Renal cortex interstitium (tissue), 11 donors: ENCODE measurements at regions not wholly inside any gene's neighbourhood (a gene's known extent, or its start where the extent isn't known, plus 50 kb on each side); places are given as distances from the start of the nearest gene placed in this dataset.

Experiments used
- DNase-seq, 11 donors: peaks; one replicate each; pipeline ENCODE4 v3.0.0-alpha.2; 2013; ENCODE audit warnings: low read depth in 9 of 11, low spot score in 4 of 11; ENCODE audit errors: extremely low read depth in 1 of 11

DNA sequence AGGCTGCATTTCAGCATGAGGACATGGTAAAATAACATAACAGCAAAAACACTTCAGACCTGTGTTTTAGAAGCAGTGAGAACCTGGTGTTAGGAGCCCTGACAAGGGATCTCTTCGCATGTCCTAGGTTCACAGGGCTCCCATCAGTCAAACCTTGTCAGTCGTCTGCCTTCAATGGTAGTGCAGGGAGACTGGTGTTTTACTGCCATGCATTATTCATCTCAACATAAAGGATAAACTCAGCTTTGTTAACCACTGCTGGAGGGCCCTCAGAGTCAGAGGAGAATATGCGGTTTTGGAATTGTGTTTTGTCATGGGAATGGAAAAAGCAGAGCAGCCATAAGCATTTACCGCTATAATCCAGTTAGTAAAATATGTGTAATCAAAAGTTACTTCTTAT, 275.9 kb upstream of the GCFC2 start:
- no peak for DNase-seq

- no peak for DNase-seq
Observed at GRCh38 chr2:75982719-75983118, 272.0 kb upstream of the GCFC2 start.

- no peak for DNase-seq
Observed at GRCh38 chr2:75964646-75965045, 253.9 kb upstream of the GCFC2 start.

DNA sequence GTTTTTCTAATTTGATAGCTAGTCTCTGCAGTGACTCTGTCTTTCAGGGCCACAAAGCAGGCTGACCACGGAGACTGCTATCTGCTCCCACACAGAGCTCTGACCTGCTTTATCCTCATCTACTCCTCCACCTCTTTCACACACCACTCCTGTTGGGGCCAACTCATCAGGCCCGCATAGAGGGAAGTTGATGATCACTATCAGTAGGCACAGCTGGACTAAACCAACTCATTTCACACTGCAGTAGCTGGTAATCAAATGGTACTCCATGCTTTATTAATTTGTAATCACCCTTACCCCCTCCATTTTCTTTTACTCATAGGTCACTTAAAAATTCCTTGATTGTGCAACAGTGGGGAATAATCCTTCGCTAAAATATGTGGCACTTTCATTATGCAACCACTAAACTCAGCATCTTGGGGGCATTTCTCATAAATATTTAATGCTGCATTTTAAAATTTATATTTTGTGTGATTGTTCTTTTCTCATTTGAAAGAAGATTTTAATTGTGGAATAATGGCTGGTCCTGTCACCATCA, 249.8 kb upstream of the GCFC2 start:
- no peak for DNase-seq

DNA sequence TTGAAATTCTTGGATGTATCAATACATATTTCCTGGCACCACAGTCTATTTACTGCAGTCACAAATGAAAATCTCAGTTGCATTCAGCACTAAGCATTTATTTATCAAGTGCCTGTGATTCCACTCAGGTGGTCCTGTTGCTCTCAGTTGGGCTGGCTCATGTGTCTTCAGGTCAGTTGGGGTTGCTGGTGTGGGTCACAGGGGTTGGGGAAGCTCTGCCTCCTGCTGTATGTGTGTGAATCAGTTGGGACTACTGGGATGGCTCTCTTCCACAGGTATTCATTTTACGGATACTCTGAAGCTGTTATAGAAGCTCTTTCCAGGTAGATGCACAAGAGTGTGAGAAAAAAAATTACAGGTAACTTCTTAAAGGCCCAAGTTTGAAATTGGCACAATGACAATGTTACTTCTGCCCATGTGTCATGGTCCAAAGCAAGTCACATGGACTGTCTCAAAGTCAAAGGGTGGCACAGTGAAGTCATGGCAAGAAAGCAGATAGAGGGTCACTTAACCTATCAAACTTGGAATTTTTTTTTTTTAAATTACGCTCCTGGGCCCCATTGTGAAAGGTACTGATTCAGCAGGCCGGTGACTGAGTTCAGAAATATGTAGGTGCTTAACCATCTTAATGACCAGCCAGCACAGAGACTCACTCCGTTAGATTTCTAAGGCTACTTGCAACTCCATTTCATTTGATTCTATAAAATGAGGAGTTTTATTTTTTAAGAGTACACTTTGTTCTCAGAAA, 249.2 kb upstream of the GCFC2 start:
- no peak for DNase-seq

DNA sequence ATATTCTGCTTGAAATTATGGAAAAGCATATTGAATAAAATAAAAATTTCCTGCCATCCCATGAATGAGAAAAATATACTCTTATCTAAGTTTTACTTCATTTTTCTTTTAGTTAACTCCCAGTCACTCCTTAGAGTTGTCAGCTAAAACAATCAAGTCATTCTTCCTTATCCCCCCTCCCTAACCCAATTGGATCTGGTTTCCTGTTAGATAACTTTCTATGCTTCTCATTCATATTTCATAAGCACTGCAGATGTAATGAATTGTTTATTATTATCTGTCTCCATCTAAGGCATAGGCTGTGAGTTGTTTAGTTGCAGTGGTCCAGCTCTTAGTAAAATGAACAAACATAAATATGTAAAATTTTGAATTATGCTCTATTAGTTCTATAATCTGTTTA, 244.0 kb upstream of the GCFC2 start:
- no peak for DNase-seq

- no peak for DNase-seq
Observed at GRCh38 chr2:75952173-75952572, 241.5 kb upstream of the GCFC2 start.

GRCh38 chr2:75949385-75950030, 238.8 kb upstream of the GCFC2 start:
- no peak for DNase-seq

DNA sequence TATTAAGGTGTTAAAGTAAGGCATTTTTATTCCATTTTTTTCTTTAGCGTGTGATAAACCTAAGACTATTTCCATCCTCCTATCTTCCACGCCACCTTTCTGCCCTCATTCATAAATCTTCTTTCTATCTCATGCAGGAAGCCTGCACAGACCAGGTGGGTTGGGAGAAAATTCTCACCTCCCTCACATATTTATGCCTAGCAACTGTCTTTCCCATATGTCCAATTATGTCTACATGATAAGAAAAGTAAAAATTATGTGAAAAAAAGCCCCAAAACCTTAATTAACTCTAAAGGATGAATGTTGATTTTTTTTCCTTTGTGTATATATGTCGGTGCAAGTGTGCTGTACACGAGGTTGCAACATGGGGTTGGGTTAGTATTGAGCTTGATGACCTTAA, 225.6 kb upstream of the GCFC2 start:
- no peak for DNase-seq

DNA sequence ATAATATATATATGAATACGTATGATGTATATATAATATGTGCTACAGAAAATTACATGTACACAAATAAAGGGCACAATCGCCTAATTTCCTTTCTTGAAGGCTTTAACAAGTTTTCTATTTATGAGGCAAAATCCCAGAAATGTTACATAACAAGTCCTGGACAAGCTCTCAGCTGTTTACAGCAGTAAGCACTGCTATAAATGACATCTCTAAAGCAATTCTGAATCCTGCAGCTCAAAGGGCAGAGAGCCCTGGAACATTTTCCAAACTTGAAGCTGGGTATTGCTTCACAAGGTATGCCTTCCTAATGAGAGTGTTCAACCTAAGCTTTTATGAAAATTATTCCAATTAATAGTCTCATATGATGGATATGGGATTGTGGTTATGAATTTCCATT, 222.3 kb upstream of the GCFC2 start:
- no peak for DNase-seq

GRCh38 chr2:75928093-75928492, 217.4 kb upstream of the GCFC2 start:
- no peak for DNase-seq

DNA sequence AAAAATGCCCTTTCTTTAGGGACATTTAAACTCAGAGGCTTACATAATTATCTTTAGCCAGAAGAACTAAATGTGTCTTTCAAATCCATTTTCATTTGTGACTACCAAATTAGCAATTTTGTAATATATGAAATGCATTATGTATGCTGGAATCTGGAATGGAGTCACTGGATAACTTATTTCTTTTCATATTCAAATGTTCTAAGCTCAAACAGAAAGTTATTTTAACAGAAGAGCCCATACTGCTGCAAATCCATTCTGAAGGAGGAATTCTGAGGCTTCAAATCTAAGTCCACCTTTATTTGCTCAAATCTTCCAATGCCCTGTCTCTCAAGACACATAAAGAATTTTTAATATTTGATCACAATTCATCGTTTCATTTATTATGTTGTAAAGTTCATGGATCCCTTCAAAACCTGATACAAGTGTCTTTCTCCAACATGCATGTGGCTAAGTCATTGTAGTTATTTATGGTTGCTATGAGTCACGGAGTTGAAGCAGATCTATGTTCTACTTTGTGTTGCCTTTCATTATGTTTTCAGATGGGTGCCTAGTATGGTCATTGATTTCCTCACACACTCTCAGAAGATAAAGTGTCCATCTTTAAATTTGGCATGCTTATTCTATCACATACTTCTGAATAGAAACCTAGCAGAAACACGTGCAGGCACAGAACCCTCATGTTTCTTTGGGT, 214.8 kb upstream of the GCFC2 start:
- no peak for DNase-seq

DNA sequence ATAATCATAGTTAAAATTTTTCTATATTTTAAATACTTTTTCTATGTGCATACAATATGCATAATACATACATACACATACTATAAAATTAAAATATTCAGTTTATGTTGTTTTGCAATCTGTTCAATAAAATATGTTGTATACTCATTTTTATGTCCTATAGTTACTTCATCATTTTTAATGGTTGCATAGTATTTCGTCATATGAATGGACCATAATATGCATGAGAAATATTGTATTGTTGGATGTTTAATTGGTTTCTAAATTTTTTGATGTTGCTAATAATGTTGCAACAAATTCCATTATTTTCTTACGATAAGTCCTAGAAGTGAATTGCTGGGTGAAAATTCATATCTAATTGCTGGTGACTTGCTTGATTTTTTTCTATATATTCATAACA, 211.5 kb upstream of the GCFC2 start:
- DNase-seq, result no peak

GRCh38 chr2:75920859-75921551, 210.3 kb upstream of the GCFC2 start:
- DNase-seq, result peak in 1 of 11 donors; percentile 1

DNA sequence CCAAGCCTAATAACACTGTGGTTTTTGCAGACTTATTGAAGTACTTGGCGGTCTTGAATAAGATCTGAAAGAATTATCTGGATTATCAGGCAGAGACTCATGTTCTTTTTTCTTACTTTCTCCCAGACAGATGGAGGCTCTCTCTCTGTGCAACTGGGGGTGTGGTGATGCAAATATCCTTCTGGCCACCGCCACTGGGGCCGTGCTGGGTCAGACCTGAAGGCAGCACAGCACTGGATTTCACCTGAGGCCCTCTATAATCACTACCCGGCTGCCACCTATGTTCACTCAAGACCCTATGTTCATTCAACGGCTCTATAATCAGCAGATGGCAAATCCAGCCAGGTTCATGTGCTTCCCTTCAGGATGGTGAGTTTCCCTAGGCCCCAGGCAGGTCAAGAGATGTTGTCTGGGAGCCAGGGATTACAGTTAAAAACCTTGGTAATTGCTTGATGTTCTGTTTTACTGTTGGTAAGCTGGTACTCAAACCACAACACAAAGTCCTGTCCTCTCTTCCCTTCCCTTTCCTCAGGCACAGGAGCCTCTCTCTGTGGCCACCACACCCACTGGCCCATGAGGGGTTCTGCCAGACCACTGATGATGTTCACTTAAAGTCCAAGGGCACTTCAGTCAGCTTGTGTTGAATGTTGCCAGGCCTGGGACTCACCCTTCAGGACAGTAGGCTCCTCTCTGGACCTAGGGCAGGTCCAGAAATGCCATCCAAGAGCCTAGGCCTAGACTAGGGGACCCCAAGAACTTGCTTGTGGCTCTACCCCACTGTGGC, 205.3 kb upstream of the GCFC2 start:
- no peak for DNase-seq

- peak in 7 of 11 donors; percentile 10 to 28 (median 18) for DNase-seq
Observed at GRCh38 chr2:75896779-75897366, 186.2 kb upstream of the GCFC2 start.

DNA sequence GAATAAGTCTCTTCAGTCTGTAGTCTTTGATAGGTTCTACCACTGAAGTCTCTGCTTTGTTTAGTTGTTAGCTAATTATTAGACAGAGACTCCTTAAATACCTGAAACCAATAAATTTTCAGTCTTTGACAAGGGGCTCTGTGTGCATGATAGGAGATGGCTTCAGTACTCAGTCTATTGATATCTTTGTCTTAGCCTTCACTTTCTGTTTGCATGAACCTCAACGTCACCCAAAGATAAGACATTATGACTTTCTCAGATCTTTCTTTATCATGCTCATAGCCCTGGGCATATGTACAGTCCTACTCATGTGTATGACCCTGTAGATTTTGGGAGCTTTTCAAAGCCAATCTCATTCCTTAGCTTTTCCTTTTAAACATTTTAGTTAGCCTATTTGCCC, 183.5 kb upstream of the GCFC2 start:
- no peak for DNase-seq

- DNase-seq, result no peak
Observed at GRCh38 chr2:75892490-75892889, 181.8 kb upstream of the GCFC2 start.
